Esophagus muscularis mucosa (tissue), 4 donors: ENCODE measurements at regions not wholly inside any gene's neighbourhood (a gene's known extent, or its start where the extent isn't known, plus 50 kb on each side); places are given as distances from the start of the nearest gene placed in this dataset.
A peak's percentile ranks its signal among the peaks of the same experiment; 100 is the strongest.

Experiments
- DNase-seq: peaks from one replicate; pipeline ENCODE4 v3.0.0-alpha.2; 2017; ENCODE audit errors: extremely low spot score
- H3K27ac ChIP-seq, 4 donors: fragments of 200-600 bp; sonication (generic); replicated peaks in 1 of 4; 1 replicate in 3 of 4; 2 replicates in 1 of 4; pipeline ENCODE4 v1.5.1; 2016 to 2019; ENCODE audit warnings: mild to moderate bottlenecking in 1 of 4
- H3K27me3 ChIP-seq, 4 donors: fragments of 200-600 bp; sonication (generic); one replicate each; pipeline versions ENCODE4 v1.5.1 to v1.6.0; 2016 to 2019
- H3K36me3 ChIP-seq, 4 donors: fragments of 200-600 bp; sonication (generic); one replicate each; pipeline ENCODE4 v1.5.1; 2016 to 2019
- H3K4me1 ChIP-seq, 4 donors: fragments of 200-600 bp; sonication (generic); one replicate each; pipeline ENCODE4 v1.5.1; 2016 to 2019
- H3K4me3 ChIP-seq, 4 donors: fragments of 200-600 bp; sonication (generic); 1 replicate in 2 of 4; 2 replicates in 2 of 4; pipeline ENCODE4 v1.5.1; 2016 to 2019; ENCODE audit warnings: mild to moderate bottlenecking in 4 of 4, moderate library complexity in 1 of 4
- H3K9me3 ChIP-seq, 4 donors: fragments of 200-600 bp; sonication (generic); 1 replicate in 3 of 4; 2 replicates in 1 of 4; pipeline ENCODE4 v1.5.1; 2016 to 2019
- CTCF ChIP-seq, 3 experiments: fragments of 200-600 bp in 2 of 3; fragments of 450-650 bp in 1 of 3; sonication (generic) in 2 of 3; IDR thresholded peaks; one replicate each; pipeline ENCODE4 v1.5.1; 2017 to 2019; ENCODE audit warnings: antibody characterized with exemption in 3 of 3, mild to moderate bottlenecking in 2 of 3, moderate library complexity in 1 of 3
- EP300 ChIP-seq: sonication (generic); formaldehyde crosslinking; IDR thresholded peaks from one replicate; pipeline ENCODE4 v1.6.1; 2017; ENCODE audit warnings: antibody characterized with exemption
- POLR2A ChIP-seq: fragments of 450-650 bp; IDR thresholded peaks from one replicate; pipeline ENCODE4 v1.6.1; 2017; ENCODE audit warnings: antibody characterized with exemption, moderate library complexity, mild to moderate bottlenecking, low read depth
- POLR2AphosphoS5 ChIP-seq, 2 donors: sonication (generic); formaldehyde crosslinking; IDR thresholded peaks; one replicate each; pipeline ENCODE4 v1.6.1; 2017; ENCODE audit warnings: antibody characterized with exemption in 2 of 2
- WGBS: methylation state at CpG from one replicate; pipeline ENCODE4 v1.1.5; 2018; 5-methylcytosine and 5-hydroxymethylcytosine counted together
- intact Hi-C: fragments of 100-400 bp; cut with DNase I; formaldehyde crosslinking; loops from one replicate; pipeline ENCODE4 v1.15.1; 2023

GRCh38 chr14:34064349-34064748, 113.5 kb upstream of the EGLN3 start:
- intact Hi-C loops: loop anchor here (5.0 kb wide), 1 partner anchor 112 kb away; the partner anchor contains the start of gene EGLN3
- peak; percentile 94 for DNase-seq
- H3K9me3 ChIP-seq: no peaks in the 10 kb centered on the region
- H3K36me3 ChIP-seq: no peaks in the 10 kb centered on the region
- H3K27ac ChIP-seq: peak overlapping the region; percentile 53 to 68 (median 59)
- WGBS: 35% methylated on average over 3 of the region's 4 CpGs
- peaks cover 23 to 35% (median 29%) of the 10 kb centered on the region in 4 donors for H3K4me1 ChIP-seq
- no peak for TF ChIP-seq POLR2A
- peak in 1 of 3 experiments; percentile 15 for TF ChIP-seq CTCF (IDR thresholded peaks at IDR 0.05)
- TF ChIP-seq EP300: no peak
- peak in 1 of 2 donors; percentile 26 for TF ChIP-seq POLR2AphosphoS5 (IDR thresholded peaks at IDR 0.05)
- no peak overlapping the region for H3K4me3 ChIP-seq
- H3K27me3 ChIP-seq: no peaks in the 10 kb centered on the region

- Histone ChIP-seq H3K4me3 (no peak overlapping the region), H3K9me3 (no peaks in the 10 kb centered on the region), H3K27ac (peak overlapping the region; percentile 53 to 68 (median 59)), H3K4me1 (peaks cover 23 to 39% (median 31%) of the 10 kb centered on the region in 4 donors), H3K27me3 (no peaks in the 10 kb centered on the region), H3K36me3 (no peaks in the 10 kb centered on the region)
- TF ChIP-seq EP300: no peak
- TF ChIP-seq POLR2AphosphoS5 (IDR thresholded peaks at IDR 0.05): peak in 1 of 2 donors; percentile 38
- peak; percentile 90 for DNase-seq
- WGBS: 65% methylated on average over 9 of the region's 9 CpGs
- intact Hi-C loops: loop anchor here (5.0 kb wide), 1 partner anchor 111 kb away; the partner anchor contains the start of gene EGLN3
Observed at GRCh38 chr14:34063470-34064164, 112.7 kb upstream of the EGLN3 start.

GRCh38 chr14:34063042-34063441, 112.2 kb upstream of the EGLN3 start:
- peak; percentile 31 for DNase-seq
- Histone ChIP-seq H3K36me3 (no peaks in the 10 kb centered on the region), H3K9me3 (no peaks in the 10 kb centered on the region), H3K4me3 (no peak overlapping the region), H3K27me3 (no peaks in the 10 kb centered on the region), H3K4me1 (peaks cover 23 to 34% (median 29%) of the 10 kb centered on the region in 4 donors), H3K27ac (peak overlapping the region; percentile 53 to 68 (median 59))
- 76% methylated on average over 1 of the region's 1 CpG for WGBS
- TF ChIP-seq POLR2AphosphoS5 (IDR thresholded peaks at IDR 0.05): no peak
- no peak for TF ChIP-seq EP300
- TF ChIP-seq POLR2A: no peak
- TF ChIP-seq CTCF (IDR thresholded peaks at IDR 0.05): no peak
- intact Hi-C loops: loop anchor here (5.0 kb wide), 1 partner anchor 111 kb away; the partner anchor contains the start of gene EGLN3

DNA sequence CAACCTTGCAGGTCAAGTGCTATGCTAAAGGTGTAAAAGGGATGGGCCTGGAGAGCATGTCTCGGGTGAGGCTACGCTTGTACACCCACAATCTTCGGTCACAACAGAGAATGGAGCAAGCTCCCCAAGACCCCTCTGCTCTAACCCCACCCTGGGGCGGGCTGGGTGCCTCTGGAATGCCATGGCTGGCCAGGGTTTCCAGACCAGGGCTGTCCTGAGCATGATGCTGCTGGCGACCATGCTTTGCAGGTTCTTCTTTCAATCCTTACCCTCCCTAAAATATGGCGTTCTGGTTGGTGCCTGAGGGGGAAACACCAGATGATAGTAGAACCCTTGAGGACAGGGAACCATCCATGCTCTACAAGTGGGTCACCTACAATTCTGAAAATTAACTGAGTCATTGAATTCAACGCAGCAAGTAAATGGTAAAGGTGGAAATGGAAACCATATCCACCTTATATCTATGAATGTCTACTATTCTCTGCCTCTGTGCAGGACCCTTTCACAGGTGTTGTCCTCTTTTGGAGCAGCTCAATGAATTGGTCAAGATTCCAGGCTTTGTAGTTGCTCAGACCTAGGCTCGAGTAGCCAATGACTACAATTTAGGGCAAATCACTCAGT, 111.6 kb upstream of the EGLN3 start:
- DNase-seq: peak; percentile 90
- intact Hi-C loops: loop anchor here (5.0 kb wide), 1 partner anchor 110 kb away; the partner anchor contains the start of gene EGLN3
- Histone ChIP-seq H3K4me1 (peaks cover 23 to 32% (median 28%) of the 10 kb centered on the region in 4 donors), H3K27me3 (no peaks in the 10 kb centered on the region), H3K36me3 (no peaks in the 10 kb centered on the region), H3K27ac (peak overlapping the region in 2 of 4 donors; percentile 55 to 63), H3K4me3 (no peak overlapping the region), H3K9me3 (no peaks in the 10 kb centered on the region)
- TF ChIP-seq CTCF (IDR thresholded peaks at IDR 0.05) (no peak), EP300 (no peak), POLR2AphosphoS5 (IDR thresholded peaks at IDR 0.05) (no peak), POLR2A (no peak)
- WGBS: 91% methylated on average over 8 of the region's 8 CpGs

GRCh38 chr14:34060651-34060999, 109.8 kb upstream of the EGLN3 start:
- DNase-seq: peak; percentile 91
- Histone ChIP-seq H3K27ac (peak overlapping the region; percentile 89 to 91 (median 91)), H3K4me1 (peaks cover 23 to 32% (median 28%) of the 10 kb centered on the region in 4 donors), H3K27me3 (no peaks in the 10 kb centered on the region), H3K36me3 (no peaks in the 10 kb centered on the region), H3K9me3 (no peaks in the 10 kb centered on the region), H3K4me3 (peak overlapping the region; percentile 60 to 78 (median 64))
- intact Hi-C loops: loop anchor here (5.0 kb wide), 1 partner anchor 108 kb away; the partner anchor contains the start of gene EGLN3
- TF ChIP-seq POLR2AphosphoS5 (IDR thresholded peaks at IDR 0.05) (no peak), CTCF (IDR thresholded peaks at IDR 0.05) (no peak), EP300 (no peak), POLR2A (no peak)
- WGBS: 34% methylated on average over 15 of the region's 16 CpGs
